WI38 (cell line): ENCODE measurements at regions not wholly inside any gene's neighbourhood (a gene's known extent, or its start where the extent isn't known, plus 50 kb on each side); places are given as distances from the start of the nearest gene placed in this dataset.
A peak's percentile ranks its signal among the peaks of the same experiment; 100 is the strongest.

Experiments
- H3K4me3 ChIP-seq: 2 replicates; pipeline ENCODE4 v1.5.1; 2011; ENCODE audit warnings: low read depth, mild to moderate bottlenecking, control low read depth, low read length
- CTCF ChIP-seq: IDR thresholded peaks from 2 replicates; pipeline ENCODE4 v1.5.1; 2012; ENCODE audit warnings: low read depth, mild to moderate bottlenecking, control low read depth, low read length

DNA sequence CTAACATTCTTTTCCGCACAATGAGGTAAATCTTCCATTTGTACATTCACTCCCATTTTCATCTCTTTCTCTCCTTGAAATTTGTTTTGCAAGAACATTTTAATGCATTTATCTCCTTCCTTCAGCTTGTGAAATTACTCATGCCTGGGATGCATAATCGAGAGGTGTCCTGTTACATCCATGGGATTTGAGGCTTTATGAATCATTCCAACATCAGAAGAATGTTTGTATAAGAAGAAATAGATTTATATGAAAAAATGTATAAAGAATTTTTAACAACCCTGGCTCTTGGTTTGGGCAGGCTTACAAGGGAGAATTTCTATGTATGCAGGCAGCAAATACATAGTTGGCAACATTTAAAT is 93.2 kb upstream of the MBNL1 start:
- no peak for TF ChIP-seq CTCF
- no peak overlapping the region; the same call in 1 of the 2 replicates for H3K4me3 ChIP-seq

- no peak for TF ChIP-seq CTCF
- H3K4me3 ChIP-seq: no peak overlapping the region
Measured at GRCh38 chr3:152176241-152176640, 92.5 kb upstream of the MBNL1 start.

DNA sequence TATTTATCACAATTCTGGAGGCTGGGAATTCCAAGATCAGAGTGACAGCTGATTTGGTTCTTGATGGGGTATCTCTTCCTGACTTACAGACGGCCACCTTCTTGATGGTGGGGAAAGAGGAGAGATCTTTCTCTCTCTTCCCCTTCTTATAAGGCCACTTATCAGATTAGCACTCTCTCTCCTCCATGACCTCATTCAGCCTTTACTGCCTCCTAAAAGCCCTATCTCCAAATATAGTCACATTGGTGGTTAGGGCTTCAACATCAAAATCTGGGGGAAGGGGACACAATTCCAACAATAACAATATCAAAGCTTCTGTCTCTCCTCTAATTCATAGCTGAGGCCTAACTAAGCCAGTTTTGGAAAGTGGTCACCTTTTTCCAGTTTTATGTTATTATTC is 91.7 kb upstream of the MBNL1 start:
- TF ChIP-seq CTCF: no peak
- H3K4me3 ChIP-seq: no peak overlapping the region

- H3K4me3 ChIP-seq: no peak overlapping the region
Measured at GRCh38 chr3:152177757-152178156, 91.0 kb upstream of the MBNL1 start.

GRCh38 chr3:152183473-152183872 is 85.3 kb upstream of the MBNL1 start:
- H3K4me3 ChIP-seq: no peak overlapping the region
- peak; percentile 52; the same call in 1 of the 2 replicates for TF ChIP-seq CTCF

More at GRCh38 chr3:152177757-152178156, 91.0 kb upstream of the MBNL1 start:
- no peak for TF ChIP-seq CTCF

GRCh38 chr3:152184971-152185686 is 83.6 kb upstream of the MBNL1 start:
- H3K4me3 ChIP-seq: no peak overlapping the region
- TF ChIP-seq CTCF: no peak

DNA sequence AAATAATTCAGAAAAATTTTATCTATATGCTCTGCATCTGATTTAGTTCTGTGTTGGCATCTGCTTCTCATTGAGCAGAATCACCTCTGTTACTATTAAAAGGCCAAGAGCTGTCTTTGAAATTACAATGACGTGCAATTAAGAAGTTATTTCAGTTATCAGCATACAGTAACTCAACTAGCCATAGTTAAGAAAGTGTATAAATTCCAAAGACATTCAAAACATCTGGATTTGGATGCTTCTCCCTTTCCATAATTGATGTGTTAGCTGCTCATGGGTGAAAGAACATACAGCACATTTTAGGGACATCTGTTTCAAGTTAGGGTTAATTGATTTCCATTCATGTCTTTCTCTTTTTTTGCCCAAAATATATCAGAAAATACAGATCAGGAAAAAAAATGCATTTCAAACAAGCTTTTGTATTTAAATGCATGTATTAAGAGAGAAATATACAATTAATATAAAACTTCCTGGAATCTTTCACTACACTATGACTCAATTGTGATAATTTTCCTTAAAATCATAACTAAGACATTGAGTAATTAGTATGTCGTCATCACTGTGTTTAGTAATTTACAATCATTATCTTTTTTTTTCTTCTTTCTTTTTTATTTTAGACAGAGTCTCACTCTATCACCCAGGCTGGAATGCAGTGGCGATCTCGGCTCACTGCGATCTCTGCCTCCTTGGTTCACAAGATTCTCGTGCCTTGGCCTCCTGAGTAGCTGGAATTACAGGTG is 82.7 kb upstream of the MBNL1 start:
- no peak for TF ChIP-seq CTCF
- H3K4me3 ChIP-seq: no peak overlapping the region
